Thoracic aorta (tissue), 2 donors: ENCODE measurements at regions not wholly inside any gene's neighbourhood (a gene's known extent, or its start where the extent isn't known, plus 50 kb on each side); places are given as distances from the start of the nearest gene placed in this dataset.
A peak's percentile ranks its signal among the peaks of the same experiment; 100 is the strongest.

Experiments
- ATAC-seq: fragments of 150-250 bp; one replicate; pipeline ENCODE4 v1.8.0; 2017; ENCODE audit warnings: low read depth; ENCODE audit not compliant: insufficient number of reproducible peaks, low FRiP score
- DNase-seq: peaks from one replicate; pipeline ENCODE4 v3.0.0-alpha.2; 2020; ENCODE audit warnings: low spot score
- H3K27ac ChIP-seq, 2 donors: fragments of 200-600 bp; sonication (generic); 1 replicate in 1 of 2; 2 replicates in 1 of 2; pipeline ENCODE4 v1.5.1; 2016; ENCODE audit warnings: mild to moderate bottlenecking in 2 of 2, moderate library complexity in 2 of 2
- H3K27me3 ChIP-seq: fragments of 200-600 bp; sonication (generic); replicated peaks from 2 replicates; pipeline ENCODE4 v1.6.0; 2016; ENCODE audit warnings: mild to moderate bottlenecking; ENCODE audit not compliant: insufficient read depth
- H3K36me3 ChIP-seq: fragments of 200-600 bp; sonication (generic); one replicate; pipeline ENCODE4 v1.5.1; 2016
- H3K4me1 ChIP-seq, 2 donors: fragments of 200-600 bp; sonication (generic); 1 replicate in 1 of 2; 2 replicates in 1 of 2; pipeline versions ENCODE4 v1.5.1 to v1.6.0; 2016; ENCODE audit warnings: low read depth in 2 of 2, mild to moderate bottlenecking in 1 of 2; ENCODE audit not compliant: control insufficient read depth in 1 of 2
- H3K4me3 ChIP-seq: fragments of 200-600 bp; sonication (generic); 2 replicates; pipeline ENCODE4 v1.5.1; 2016; ENCODE audit warnings: mild to moderate bottlenecking
- H3K9me3 ChIP-seq: fragments of 200-600 bp; sonication (generic); 2 replicates; pipeline ENCODE4 v1.5.1; 2016
- TF ChIP-seq, protein P1 (sequence below): fragments of 200-600 bp; sonication (generic); IDR thresholded peaks from one replicate; pipeline ENCODE4 v1.5.1; 2019; ENCODE audit warnings: antibody characterized with exemption

DNA sequence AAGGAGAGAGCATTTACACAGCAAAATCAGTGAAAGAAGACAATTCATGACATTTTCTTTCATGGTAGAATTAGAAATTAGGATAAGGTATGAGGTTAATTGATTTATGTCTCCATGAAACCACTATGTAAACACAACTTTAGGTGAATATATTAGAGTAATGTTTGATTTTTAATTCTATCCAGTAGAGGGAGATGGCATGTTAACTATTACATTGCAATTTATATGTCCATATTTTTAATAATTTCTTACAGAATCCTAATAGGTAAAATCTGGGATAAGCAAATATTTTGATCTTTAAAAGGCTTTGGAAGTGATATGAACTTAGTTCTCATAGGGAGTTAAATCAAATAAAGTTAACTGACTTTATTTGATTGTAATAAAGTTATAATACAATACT is 373.4 kb upstream of the PDE3A start:
- Histone ChIP-seq H3K4me1 (peaks cover 16 to 43% of the 10 kb centered on the region in 2 donors), H3K36me3 (no peaks in the 10 kb centered on the region), H3K27ac (no peak overlapping the region), H3K4me3 (no peak overlapping the region), H3K9me3 (no peaks in the 10 kb centered on the region), H3K27me3 (no peaks in the 10 kb centered on the region)
- ATAC-seq (no peak), DNase-seq (no peak)
- TF ChIP-seq, protein P1, sequence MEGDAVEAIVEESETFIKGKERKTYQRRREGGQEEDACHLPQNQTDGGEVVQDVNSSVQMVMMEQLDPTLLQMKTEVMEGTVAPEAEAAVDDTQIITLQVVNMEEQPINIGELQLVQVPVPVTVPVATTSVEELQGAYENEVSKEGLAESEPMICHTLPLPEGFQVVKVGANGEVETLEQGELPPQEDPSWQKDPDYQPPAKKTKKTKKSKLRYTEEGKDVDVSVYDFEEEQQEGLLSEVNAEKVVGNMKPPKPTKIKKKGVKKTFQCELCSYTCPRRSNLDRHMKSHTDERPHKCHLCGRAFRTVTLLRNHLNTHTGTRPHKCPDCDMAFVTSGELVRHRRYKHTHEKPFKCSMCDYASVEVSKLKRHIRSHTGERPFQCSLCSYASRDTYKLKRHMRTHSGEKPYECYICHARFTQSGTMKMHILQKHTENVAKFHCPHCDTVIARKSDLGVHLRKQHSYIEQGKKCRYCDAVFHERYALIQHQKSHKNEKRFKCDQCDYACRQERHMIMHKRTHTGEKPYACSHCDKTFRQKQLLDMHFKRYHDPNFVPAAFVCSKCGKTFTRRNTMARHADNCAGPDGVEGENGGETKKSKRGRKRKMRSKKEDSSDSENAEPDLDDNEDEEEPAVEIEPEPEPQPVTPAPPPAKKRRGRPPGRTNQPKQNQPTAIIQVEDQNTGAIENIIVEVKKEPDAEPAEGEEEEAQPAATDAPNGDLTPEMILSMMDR: no peak

DNA sequence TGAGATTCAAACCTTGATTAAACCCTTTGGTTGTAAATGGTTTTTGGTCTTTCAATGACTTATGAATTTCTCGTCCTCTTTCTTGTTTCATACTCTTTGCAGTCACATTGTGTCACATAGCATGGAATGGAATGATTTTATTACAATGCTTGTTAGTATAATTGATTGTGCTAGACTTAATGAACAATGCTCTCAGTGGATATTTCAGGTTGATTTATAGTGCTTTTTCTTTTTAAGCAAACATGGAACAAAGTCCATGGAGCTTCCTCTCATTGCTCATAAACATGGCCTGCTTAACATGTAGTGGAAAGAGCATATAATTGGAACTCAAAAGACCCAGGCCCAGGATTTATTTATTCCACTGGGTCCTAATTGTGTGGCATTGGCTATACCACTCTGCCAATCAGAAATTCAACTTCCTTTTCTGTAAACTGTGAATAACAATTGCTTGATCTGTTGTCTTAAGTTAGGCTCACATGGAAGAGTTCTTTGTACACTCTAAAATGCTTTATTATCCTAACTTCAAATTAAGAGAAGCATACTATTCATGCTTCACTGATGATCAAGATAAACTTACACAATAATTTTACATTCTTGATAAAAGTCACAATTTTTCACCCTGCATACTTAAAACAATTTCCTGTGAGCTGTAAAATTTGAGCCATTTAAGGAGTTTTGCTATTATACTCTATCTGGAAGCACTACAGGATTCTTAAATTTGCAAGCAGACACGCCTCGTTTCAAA is 370.5 kb upstream of the PDE3A start:
- no peaks in the 10 kb centered on the region for H3K27me3 ChIP-seq
- ATAC-seq (no peak), DNase-seq (no peak)
- TF ChIP-seq, protein P1: no peak
- H3K27ac ChIP-seq: no peak overlapping the region
- no peaks in the 10 kb centered on the region for H3K9me3 ChIP-seq
- no peak overlapping the region for H3K4me3 ChIP-seq
- H3K36me3 ChIP-seq: no peaks in the 10 kb centered on the region
- H3K4me1 ChIP-seq: peaks cover 17 to 28% of the 10 kb centered on the region in 2 donors

DNA sequence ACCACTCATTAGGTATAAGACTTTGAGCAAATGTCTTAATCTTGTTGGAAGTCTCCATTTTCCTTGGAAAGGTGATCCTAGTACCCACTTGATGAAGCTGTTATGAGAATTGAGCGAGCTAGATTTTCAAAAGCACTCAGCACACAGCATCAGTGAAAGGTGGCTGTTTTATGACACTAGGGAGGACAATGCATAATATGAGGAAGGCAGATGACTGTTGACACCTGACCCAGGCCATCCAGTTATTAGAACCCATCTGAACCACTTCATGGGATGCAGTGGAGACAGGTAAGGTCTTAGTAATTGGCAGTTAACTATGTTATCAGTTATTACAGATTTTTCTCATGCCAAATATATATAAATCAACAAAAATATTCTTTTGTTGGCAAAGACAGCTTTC is 369.9 kb upstream of the PDE3A start:
- ATAC-seq (no peak), DNase-seq (no peak)
- no peak overlapping the region for H3K4me3 ChIP-seq
- H3K27me3 ChIP-seq: no peaks in the 10 kb centered on the region
- TF ChIP-seq, protein P1: no peak
- H3K9me3 ChIP-seq: no peaks in the 10 kb centered on the region
- peaks cover 17 to 28% of the 10 kb centered on the region in 2 donors for H3K4me1 ChIP-seq
- H3K36me3 ChIP-seq: no peaks in the 10 kb centered on the region
- H3K27ac ChIP-seq: peak overlapping the region in 1 of 2 donors; percentile 50

DNA sequence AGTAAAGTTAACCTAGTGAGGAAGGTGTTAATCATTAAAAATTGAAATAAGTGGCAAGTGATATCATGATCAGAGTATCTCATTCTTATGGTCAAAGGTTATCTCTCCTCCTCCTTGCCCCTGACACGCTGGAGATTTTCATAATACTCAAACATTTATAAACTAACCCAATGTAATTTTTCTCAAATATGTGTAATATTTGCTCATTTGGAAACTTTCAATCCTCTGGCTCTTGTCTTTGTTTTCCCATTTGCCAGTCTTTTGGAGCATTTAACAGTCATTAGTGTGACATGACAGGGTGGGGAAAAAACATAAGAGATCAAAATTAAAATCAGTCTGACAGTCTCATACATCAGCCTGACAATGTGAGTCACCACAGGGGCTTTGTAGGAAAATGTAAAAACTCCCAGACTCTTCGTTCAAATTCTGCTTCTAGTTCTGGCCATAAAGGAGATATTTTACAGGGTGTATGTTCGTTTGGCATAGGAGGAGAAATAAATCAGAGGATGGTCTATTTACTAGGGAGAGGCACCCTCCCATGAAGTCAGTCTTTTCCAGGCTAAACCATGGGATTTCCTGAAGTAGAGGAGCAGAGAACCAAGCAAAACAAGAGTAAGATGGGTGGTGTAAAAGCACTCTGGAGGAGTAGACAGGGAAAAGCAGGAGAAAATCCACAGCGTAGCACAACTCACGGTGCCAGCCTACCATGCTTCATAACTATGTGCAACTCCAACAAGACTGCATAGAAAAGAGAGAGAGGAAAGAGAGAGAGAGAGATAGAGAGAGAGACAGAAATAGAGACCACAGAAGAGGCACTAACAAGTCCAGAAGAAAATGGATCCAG is 369.2 kb upstream of the PDE3A start:
- no peaks in the 10 kb centered on the region for H3K27me3 ChIP-seq
- peak overlapping the region; percentile 43 for H3K4me3 ChIP-seq
- H3K27ac ChIP-seq: peak overlapping the region; percentile 31 to 50
- no peaks in the 10 kb centered on the region for H3K9me3 ChIP-seq
- H3K4me1 ChIP-seq: peaks cover 17 to 28% of the 10 kb centered on the region in 2 donors
- no peak for DNase-seq
- ATAC-seq: no peak
- H3K36me3 ChIP-seq: no peaks in the 10 kb centered on the region
- TF ChIP-seq, protein P1: no peak

DNA sequence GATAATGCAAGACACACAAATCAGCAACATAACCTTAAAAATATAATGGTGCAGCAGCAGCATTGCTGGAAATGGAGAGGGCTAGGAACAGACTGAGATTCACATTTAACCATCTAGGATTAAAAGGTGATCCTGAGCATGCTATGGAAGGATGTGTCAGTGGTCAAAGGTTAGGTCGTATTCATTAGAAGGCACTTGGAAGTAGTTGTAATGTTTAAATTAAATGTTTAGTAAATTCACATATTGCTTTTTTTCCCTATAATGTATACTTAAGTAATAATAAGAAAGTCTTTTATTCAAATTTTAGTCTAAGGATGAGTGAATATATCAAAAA is 368.6 kb upstream of the PDE3A start:
- Histone ChIP-seq H3K36me3 (no peaks in the 10 kb centered on the region), H3K4me1 (peaks cover 17 to 28% of the 10 kb centered on the region in 2 donors), H3K27ac (peak overlapping the region in 1 of 2 donors; percentile 50), H3K27me3 (no peaks in the 10 kb centered on the region), H3K9me3 (no peaks in the 10 kb centered on the region), H3K4me3 (peak overlapping the region; percentile 43)
- DNase-seq (no peak), ATAC-seq (no peak)
- TF ChIP-seq, protein P1: no peak
